Stimulated activated CD4-positive, alpha-beta T cell treated with anti-CD3 and anti-CD28 coated beads, Interleukin-15, amount 100 ng/mL, for 24 hours (primary cell): ENCODE measurements at regions not wholly inside any gene's neighbourhood (a gene's known extent, or its start where the extent isn't known, plus 50 kb on each side); places are given as distances from the start of the nearest gene placed in this dataset.
"Not testable (repeated sequence)": the region's sequence is repeated elsewhere in the genome, so short reads cannot be mapped to it uniquely, and the experiment has no call there.

Experiments
- DNase-seq: peaks from one replicate; pipeline ENCODE4 v3.0.0-alpha.2; 2020

DNA sequence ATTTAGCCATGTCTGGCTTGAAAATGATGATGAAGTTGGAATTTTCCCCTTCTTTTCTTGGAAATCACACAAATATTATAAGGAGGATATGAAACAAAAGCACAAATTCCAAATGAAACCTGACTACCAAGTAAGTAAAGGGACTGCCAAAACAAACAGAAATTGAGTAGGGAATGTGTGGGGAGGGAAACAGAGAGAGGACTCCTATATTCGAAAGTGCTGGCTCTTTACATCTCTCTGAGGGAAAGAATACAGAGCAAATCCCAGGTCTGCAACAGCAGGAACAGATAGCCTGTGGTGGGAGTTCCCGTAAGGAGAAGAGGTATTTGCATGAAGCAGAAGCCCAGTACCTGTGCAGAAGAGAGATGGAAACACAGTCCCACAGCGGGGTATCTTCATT is 583.7 kb downstream of the EPM2A start:
- no peak for DNase-seq

- DNase-seq = no peak
Observed at GRCh38 chr6:145153495-145153894, 581.8 kb downstream of the EPM2A start.

- DNase-seq = no peak
Observed at GRCh38 chr6:145155411-145155810, 579.9 kb downstream of the EPM2A start.

- DNase-seq = no peak
Observed at GRCh38 chr6:145155873-145156782, 579.2 kb downstream of the EPM2A start.

GRCh38 chr6:145158636-145159035 is 576.7 kb downstream of the EPM2A start:
- not testable (repeated sequence) for DNase-seq

DNA sequence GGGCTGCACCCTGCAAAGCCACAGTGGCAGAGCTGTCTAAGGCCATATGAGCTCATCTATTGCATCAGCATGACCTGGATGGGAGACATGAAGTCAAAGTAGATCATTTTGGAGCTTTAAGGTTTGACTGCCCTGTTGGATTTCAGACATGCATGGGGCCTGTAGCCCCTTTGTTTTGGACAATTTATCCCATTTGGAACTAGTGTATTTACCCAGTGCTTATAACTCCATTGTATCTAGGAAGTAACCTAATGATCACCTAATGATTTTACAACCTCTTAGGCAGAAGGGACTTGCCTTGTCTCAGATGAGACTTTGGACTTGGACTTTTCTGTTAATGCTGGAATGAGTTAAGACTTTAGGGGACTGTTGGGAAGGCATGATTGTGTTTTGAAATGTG is 575.4 kb downstream of the EPM2A start:
- DNase-seq = no peak

DNA sequence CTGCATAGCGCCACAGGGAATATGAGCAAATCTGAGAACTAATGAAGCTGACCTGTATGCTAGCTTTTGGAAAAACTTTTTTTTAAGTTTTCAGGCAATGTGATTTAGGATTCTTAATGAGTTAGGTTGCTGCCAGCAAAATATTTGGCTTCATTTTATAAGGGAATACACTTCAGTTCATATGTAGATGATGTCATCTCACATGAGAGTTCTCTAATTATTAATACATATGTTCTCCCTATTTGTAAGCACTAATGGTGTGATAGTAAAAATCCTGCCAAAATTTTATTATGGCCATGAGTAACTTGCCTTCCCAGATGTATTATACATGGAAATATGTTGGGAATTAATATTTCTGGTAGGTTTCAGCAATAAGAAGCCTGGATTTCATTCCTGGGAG is 573.8 kb downstream of the EPM2A start:
- DNase-seq = no peak

GRCh38 chr6:145169726-145170224 is 565.5 kb downstream of the EPM2A start:
- no peak for DNase-seq

DNA sequence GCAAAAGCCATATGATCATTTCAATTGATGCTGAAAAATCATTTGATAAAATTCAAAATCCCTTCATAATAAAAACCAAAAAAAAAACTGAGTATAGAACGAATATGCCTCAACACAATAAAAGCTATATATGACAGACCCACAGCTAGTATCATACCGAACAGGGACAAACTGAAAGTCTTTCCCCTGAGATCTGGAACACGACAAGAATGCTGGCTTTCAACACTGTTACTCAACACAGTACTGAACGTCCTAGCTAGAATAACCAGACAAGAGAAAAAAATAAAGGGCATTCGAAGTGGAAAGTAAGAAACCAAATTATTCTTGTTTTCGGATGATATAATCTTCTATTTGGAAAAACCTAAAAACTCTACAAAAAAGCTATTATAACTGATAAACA is 559.9 kb downstream of the EPM2A start:
- DNase-seq = no peak

GRCh38 chr6:145178391-145178790 is 556.9 kb downstream of the EPM2A start:
- no peak for DNase-seq

DNA sequence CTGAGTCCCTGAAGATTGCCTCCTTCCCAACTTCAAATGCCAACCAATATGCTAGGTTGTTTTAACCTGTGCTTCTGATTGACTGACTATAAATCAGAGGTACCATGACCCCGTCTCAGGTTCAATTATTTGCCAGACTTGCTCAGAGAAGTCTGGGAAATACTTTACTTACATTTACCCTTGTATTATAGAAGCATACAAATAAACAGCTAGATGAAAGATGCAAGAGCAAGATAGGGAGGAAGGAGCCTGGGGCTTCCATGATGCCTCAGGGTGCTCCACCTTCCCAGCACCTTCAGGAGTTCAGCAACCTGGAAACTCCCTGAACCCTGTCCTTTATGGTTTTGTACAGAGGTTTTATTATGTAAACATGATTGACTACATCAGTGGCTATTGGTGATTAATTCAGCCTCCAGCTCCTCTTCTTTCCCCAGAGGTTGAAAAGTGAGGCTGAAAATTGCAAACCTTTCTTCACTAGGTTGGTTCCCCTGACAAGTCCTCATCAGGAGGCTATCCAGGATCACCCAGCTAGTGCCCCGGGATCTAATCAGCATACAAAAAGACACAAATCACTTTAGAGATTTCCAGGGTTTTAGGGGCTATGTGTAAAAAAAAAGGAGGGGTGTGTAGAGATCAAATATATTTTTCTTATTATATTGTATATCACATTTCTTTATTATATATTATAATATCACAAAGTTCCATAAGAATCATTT is 547.7 kb downstream of the EPM2A start:
- no peak for DNase-seq

DNA sequence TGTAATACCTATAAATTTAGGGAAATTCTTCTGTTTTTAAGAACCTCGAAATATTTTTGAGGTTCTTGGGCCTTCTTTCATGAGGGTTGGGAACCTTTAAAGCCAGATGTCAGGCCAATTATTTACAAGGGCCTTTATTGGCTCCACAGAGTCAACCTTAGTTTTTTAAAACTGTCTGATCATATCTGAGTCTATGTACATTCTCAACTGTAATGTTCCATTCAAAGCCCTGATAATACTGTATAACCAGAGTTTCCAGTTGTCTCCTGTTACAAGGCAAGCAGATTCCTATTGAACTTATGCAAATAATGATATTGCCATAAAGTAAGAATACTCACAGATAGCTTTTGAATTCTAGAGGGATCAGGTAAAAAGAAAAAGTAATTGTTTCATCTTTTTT is 545.5 kb downstream of the EPM2A start:
- no peak for DNase-seq

DNA sequence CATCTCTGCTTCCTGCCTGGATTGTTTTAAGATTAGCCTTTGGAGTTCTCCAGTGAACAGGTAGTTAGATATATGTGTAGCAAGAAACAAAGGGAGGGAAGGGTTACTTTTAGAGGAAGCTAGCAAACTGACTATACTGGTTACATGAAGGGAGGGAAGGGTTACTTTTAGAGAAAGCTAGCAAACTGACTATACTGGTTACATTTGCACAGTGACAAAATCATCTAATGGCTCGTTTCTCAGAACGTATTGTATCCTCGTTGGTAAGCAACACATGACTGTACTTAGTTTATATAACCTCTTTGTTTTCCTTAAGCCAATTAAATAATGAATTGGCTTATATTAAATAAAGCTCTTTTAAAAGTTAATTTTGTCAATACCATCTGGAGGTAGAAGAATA is 540.9 kb downstream of the EPM2A start:
- DNase-seq = no peak

DNA sequence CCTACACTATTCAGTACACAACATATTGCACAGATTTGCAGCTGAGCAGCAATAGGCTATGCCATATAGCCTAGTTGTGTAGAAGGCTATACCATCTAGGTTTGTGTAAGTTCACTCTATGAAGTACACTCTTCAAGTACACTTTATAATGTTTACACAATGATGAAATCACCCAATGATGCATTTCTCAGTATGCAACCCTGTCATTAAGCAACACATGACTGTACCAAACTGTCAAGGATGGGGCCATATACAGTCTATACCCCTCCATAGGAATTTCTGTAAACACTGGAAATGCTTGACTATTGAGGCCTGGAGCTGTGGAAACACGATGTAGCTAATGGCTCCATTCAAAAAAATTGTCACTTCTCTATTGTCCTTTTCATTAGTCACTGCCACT is 535.4 kb downstream of the EPM2A start:
- DNase-seq = no peak

DNA sequence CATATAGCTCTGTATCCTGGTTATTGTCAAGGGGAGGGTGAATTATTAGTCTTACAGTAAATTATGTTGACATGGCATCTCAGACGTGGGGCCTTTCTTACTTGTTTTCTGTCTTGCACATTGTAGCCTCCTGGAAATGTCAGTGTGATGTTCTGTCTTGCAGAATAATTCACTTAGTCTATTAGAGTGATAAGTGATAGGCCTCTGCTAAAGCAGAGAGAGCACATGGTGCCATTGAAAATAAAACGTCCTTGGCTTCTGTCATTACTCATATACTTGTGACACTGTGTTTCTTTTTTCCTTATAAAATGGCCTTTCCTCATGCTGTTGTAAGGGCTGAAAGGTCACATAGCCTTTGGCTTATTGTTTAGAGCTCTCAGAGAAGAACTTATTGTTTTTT is 531.0 kb downstream of the EPM2A start:
- DNase-seq = no peak

- DNase-seq = no peak
Observed at GRCh38 chr6:145206247-145206907, 528.9 kb downstream of the EPM2A start.

GRCh38 chr6:145208474-145208873 is 526.8 kb downstream of the EPM2A start:
- no peak for DNase-seq

DNA sequence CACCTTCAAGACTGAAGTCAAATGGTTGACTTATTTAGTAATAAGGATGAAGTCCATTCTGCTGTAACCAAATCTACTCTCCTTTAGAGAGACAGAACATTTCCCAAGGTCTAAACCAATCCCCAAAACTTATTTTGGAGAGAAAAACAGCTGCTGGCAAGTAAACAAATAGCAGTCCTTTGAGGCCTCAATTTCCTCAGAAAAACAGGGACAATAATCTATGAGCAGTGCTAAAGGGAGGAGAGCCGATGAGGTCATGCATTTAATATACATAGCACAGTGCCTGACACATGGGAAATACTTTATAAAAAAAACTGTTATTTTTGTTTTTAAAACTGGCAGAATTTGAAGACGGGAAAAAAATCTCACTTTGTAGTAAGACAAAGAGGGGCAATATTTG is 526.0 kb downstream of the EPM2A start:
- DNase-seq = no peak

DNA sequence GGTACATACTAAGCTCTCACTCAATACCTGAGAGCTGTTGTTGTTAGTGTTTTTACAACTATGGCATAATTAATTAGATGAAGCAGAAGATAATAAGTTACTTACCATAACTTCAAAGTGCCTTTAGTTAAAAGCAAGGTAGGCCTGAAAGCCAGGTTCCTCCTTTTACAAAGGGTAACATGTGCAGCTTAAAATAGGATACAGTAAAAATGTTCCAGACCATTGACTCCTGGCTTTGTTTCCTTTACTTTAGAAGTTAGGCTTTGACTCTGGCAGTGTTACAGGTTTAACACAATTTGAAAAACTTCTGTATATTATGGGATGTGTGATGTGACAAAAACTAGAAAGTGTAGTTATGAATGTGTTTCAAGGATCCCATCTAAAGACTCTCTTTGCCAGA is 522.5 kb downstream of the EPM2A start:
- no peak for DNase-seq

DNA sequence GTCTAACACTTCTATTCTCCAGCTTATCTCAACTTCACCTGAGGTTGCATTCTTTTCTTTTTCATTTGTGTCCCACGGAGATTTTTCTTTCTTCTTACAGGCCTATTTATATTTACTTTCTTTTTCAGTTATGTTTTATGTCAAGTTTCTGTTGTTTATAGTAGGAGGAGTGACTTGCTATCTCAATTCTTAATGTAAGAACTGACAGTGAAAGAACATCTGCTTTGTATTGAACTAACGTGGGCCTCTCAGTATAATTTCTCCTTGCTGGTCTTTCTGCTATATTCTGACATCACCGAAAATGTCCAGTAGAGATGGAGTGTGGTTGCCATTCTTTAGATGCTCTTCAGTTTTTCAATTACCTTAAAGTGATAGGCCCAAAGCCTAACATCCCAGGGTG is 521.7 kb downstream of the EPM2A start:
- no peak for DNase-seq

DNA sequence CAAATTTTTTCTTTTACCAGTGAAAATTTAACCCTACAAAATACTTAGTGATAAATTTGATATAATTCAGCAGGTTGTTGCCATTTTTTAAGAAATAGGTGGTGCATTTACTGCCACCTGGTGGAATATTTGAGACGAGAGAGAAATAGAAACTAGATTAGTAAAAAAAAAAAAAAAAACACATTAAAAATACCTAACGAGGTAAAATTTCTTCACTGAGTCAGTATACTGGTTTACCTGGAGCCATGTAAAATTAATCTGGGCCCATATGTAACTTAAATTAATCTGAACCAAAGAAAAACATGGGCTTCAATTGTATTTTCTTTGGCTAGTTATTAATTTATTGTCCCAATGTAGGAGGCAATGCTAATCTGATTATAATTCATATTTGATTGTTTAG is 520.8 kb downstream of the EPM2A start:
- peak; percentile 6 for DNase-seq

GRCh38 chr6:145224450-145224849 is 510.9 kb downstream of the EPM2A start:
- DNase-seq = no peak

DNA sequence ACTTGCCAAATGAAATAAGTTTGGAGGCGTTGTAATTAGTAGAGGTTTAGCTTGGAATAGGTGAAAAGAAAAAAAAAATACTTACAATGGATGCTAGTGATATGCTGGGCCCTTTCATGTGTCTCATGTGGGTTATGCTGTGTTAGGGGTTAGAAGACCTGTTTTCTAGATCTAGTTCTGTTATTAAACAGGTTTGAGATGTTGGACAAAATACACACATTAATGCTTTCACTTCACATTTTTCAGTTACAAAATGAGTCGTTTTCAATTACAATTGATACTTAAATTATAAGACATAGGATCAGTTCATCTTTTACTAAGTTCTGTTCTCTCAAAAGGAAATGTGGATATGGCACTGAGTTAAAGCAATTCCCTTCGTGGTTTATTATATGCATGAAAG is 509.8 kb downstream of the EPM2A start:
- DNase-seq = no peak

DNA sequence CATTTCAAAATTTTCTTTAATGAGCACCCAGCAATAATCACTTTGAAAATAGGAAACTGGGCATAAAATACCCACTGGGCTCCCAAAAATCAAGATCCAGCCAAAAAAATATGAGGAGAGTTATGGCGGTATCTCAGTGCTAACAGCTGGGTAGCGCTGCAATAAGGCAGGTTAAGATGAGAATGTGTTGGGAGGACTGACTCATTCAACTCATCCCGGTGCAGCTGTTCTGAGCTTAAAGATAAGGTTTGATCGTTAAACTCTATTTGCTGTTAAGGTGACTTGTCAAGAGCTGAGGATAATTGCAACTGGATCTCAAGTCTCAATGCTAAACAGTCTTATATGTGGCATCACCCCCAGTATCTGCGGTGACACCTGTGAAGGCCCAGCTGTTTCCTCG is 507.7 kb downstream of the EPM2A start:
- DNase-seq = no peak
